HG03196 (cell line): ENCODE measurements at regions not wholly inside any gene's neighbourhood (a gene's known extent, or its start where the extent isn't known, plus 50 kb on each side); places are given as distances from the start of the nearest gene placed in this dataset.
"Not testable (repeated sequence)": the region's sequence is repeated elsewhere in the genome, so short reads cannot be mapped to it uniquely, and the experiment has no call there.

Experiments used
- ATAC-seq: cut with Tn5 transposase; IDR thresholded peaks from one replicate; pipeline ENCODE4 v1.9.1; 2021; ENCODE audit not compliant: unreplicated experiment

GRCh38 chr2:53543083-53543482 lies 224.5 kb upstream of the CHAC2 start:
- ATAC-seq, result no peak

GRCh38 chr2:53536583-53537361 lies 230.8 kb upstream of the CHAC2 start:
- no peak for ATAC-seq

- no peak for ATAC-seq
These were observed 232.3 kb upstream of the CHAC2 start for GRCh38 chr2:53535234-53535840.

GRCh38 chr2:53530126-53530525 lies 237.5 kb upstream of the CHAC2 start:
- ATAC-seq, result no peak

DNA sequence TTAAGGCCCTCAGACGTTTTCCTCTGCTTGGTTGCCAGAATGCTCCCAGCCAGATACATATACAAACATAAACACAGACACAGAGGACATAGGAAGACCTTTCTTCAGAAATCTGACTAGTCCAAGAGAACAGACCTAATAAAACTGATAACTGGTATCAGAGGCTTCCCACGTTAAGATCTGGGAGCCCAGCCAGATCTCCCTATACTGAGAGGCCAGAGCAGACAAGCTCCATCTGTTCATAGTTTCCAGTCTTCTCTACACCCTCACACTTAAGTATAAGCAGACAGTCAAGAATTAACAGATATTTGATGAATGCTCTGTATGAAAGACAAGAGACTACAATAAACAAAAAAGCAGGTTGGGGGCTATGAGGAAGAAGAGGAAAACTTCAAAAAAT lies 240.5 kb upstream of the CHAC2 start:
- ATAC-seq, result no peak

GRCh38 chr2:53519918-53520841 lies 247.4 kb upstream of the CHAC2 start:
- ATAC-seq, result no peak

DNA sequence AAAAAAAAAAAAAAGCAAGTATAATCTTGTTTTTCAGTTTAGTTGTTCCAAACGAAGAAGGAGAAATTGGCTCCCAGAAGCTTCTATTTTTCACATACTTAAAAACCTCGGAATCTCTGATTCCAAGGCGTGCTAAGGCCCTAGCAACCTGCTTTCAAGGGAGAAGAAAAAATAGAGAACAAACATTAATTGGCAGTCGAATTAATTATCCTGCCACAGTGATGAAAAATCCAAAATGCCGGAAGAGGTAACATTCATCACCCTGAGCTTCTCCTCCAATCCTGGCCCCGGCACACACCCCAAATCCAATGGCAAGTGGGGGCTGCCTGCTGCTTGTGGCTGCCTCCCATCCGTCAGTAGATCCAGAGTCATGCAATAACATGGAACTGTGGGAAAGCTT lies 250.2 kb upstream of the CHAC2 start:
- ATAC-seq, result no peak

GRCh38 chr2:53516650-53517049 lies 251.0 kb upstream of the CHAC2 start:
- ATAC-seq, result no peak

DNA sequence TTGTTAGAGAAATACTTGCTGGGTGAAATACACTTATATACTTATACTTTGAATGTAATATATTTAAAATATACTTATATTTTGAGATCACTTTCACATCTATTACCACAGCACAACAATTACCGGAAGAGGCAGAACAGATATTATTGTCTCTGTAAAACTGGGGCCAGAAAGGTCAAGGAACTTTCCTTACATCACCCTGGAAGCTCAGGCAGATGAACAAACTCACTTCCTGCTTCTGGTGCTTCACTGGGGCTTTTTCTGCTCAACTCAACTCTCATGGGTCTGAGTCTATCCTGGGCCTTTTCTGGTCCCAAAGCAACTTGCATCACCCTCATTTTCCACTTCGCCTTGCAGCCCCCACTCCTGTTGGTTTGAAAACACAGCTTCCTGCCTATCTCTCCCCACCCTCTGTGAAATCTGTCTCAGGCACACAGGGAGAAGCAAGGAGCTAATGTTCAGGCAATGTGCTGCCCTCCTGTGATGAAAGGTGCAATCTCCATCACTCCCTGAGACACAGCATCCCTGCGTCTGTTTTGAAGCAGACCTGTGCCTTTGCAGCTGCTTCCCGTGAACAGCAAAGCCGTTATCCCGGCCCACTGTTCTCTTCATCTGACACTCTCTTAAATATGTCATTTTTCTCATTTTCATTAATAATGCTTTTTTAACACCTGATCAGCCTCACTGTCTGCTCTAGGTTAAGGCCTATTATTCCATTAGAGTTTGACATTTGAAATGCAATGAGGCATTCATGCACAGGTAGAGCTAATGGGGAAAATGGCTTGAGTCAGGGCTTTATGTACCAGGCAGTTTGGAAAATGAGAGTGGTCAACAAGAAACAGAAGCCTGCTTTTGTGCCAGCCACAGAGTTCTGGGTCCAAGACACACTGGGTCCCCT lies 251.9 kb upstream of the CHAC2 start:
- no peak for ATAC-seq

- ATAC-seq, result no peak
These were observed 254.4 kb upstream of the CHAC2 start for GRCh38 chr2:53513167-53513666.

GRCh38 chr2:53512071-53512826 lies 255.4 kb upstream of the CHAC2 start:
- ATAC-seq, result no peak

- no peak for ATAC-seq
These were observed 256.1 kb upstream of the CHAC2 start for GRCh38 chr2:53511549-53511948.

DNA sequence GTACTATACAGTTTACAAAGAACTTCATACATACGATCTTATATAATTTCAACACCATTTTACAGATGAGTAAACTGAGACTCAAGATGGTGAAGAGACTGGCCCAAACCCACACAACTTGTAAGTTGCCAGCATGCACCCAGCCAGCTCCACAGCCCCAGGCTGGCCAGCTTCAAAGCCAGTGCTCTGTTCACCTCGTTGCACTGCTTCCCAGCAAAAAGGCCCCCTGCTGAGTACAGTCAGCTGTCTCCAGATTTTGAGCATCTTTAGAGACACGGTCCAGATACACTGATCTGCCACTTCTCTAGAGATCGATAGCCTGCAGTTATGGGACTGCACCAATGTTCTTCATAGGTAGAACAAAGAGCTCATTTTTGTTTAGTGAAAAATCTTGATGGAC lies 257.2 kb upstream of the CHAC2 start:
- ATAC-seq, result no peak

DNA sequence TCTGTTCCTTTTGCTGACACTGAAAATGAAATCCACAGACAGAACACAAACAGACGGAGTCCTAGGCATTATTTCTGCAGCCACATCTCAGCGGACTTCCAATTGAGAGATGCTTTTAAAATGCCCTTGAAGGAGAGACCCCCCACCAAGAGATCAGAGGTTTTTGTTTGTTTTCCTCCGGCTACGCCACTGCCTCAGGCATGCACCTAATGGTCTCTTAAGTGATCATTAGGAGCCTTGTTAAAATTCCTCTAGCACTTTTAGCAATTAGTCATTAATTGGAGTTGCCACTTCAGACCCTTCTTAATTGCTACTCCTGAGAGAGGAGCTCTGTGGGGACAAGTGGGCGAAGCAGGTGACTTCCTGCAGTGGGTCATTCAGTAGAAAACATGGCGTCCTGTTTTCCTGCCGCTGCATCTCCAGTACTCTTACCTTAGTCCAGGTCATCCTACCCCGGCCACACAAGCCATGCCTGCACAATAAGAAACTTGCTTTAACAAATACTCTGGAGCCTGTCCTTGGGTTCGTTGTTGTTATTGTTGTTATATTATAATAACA lies 257.7 kb upstream of the CHAC2 start:
- no peak for ATAC-seq

DNA sequence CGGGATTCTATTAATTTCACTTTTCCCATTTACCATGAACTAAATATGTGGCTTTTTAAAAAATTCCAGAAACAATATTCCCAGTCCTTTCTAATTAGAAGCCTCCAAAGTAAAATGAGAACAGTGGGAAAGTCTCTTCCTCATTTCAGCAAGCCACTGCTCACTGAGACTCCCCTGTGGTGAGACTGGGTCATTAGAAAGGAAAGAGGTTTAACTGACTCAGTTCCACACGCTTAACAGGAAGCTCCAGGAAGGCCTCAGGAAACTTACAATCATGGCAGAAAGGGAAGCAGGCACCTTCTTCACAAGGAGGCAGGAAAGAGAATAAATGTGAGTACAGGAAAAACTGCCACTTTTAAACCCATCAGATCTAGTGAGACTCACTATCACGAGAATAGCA lies 258.9 kb upstream of the CHAC2 start:
- ATAC-seq, result no peak

DNA sequence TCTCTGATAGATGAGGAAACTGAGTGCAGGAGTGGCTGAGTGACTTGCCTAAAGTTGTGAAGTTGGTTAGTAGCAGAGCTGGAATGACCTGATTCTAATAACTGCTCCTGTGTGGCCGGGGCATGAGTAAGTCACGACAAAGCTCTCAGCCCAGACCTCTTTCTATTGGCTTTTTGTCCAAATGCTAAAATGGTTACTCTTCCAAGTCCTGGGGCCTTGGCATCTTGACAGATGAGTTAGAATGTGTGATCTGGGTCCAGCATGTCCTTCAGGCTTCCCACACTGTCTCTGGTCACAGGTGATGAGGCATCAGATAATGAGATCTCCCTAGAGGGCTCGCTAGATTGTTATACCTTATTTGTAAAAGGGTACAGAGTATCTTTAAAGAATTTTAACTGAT lies 260.5 kb upstream of the CHAC2 start:
- not testable (repeated sequence) for ATAC-seq

GRCh38 chr2:53505826-53506225 lies 261.8 kb upstream of the CHAC2 start:
- ATAC-seq, result no peak

DNA sequence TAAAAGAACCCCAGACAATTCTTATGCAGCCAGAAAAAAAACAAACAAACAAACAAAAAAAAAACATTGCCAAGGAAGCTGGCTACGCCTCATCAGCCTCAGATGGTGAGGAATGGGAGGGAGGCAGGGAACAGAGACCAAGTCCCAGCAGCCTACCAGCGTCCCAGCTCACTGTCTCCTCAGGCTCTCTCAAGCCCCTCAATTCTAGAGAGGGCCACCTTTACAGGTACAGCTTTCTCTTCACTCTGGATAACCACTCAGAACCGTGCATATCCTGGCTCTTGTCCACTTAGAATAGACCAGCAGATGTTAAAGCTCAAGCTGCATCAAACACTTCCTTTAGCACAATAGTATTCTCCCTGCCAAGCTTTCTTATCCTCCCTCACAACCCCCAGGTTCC lies 263.1 kb upstream of the CHAC2 start:
- ATAC-seq, result no peak

- no peak for ATAC-seq
These were observed 267.4 kb upstream of the CHAC2 start for GRCh38 chr2:53500181-53500580.

- ATAC-seq, result no peak
These were observed 269.4 kb upstream of the CHAC2 start for GRCh38 chr2:53498210-53498609.
